Right lobe of liver (tissue), 6 donors: ENCODE measurements at regions not wholly inside any gene's neighbourhood (a gene's known extent, or its start where the extent isn't known, plus 50 kb on each side); places are given as distances from the start of the nearest gene placed in this dataset.
"Not testable (repeated sequence)": the region's sequence is repeated elsewhere in the genome, so short reads cannot be mapped to it uniquely, and the experiment has no call there.

Experiments used
- ATAC-seq, 4 donors: fragments of 200-7000 bp; cut with Tn5 transposase; one replicate each; pipeline ENCODE4 v1.9.1; 2020; ENCODE audit warnings: mild to moderate bottlenecking in 4 of 4, moderate library complexity in 4 of 4
- DNase-seq, 3 donors: peaks; one replicate each; pipeline ENCODE4 v3.0.0-alpha.2; 2020
- H3K27ac ChIP-seq, 3 donors: fragments of 200-600 bp; one replicate each; pipeline ENCODE4 v1.8.0; 2022
- H3K27me3 ChIP-seq, 2 donors: fragments of 200-600 bp; one replicate each; pipeline ENCODE4 v1.8.0; 2022
- H3K36me3 ChIP-seq, 4 donors: fragments of 200-600 bp; sonication (generic) in 1 of 4; one replicate each; pipeline versions ENCODE4 v1.5.1 to v1.8.0; 2017 to 2022; ENCODE audit warnings: control low read depth in 1 of 4
- H3K4me1 ChIP-seq, 4 donors: fragments of 200-600 bp; sonication (generic) in 1 of 4; one replicate each; pipeline versions ENCODE4 v1.5.1 to v1.8.0; 2017 to 2022; ENCODE audit warnings: control low read depth in 1 of 4
- H3K4me3 ChIP-seq, 3 donors: fragments of 200-600 bp; one replicate each; pipeline ENCODE4 v1.8.0; 2022
- H3K9me3 ChIP-seq, 4 donors: fragments of 200-600 bp; sonication (generic) in 1 of 4; one replicate each; pipeline versions ENCODE4 v1.5.1 to v1.8.0; 2017 to 2022; ENCODE audit warnings: control low read depth in 1 of 4
- CTCF ChIP-seq, 4 donors: fragments of 200-600 bp in 3 of 4; fragments of 450-650 bp in 1 of 4; IDR thresholded peaks; one replicate each; pipeline versions ENCODE4 v1.5.1 to v1.8.0; 2016 to 2022; ENCODE audit warnings: antibody characterized with exemption in 4 of 4, mild to moderate bottlenecking in 2 of 4
- POLR2A ChIP-seq: fragments of 450-650 bp; IDR thresholded peaks from one replicate; pipeline ENCODE4 v1.6.1; 2017; ENCODE audit warnings: antibody characterized with exemption, mild to moderate bottlenecking
- WGBS: methylation state at CpG from one replicate; pipeline ENCODE4 v1.1.6; 2018; ENCODE audit warnings: low coverage, low lambda C conversion rate; ENCODE audit not compliant: insufficient coverage; ENCODE audit errors: missing lambda C conversion rate; 5-methylcytosine and 5-hydroxymethylcytosine counted together
- intact Hi-C, 2 donors: fragments of 100-400 bp; cut with DNase I; formaldehyde crosslinking; loops; one replicate each; pipeline versions ENCODE4 v1.11.2 to v1.14.1; 2022
- donor health status: DM: no; HTN: yes; CAD: no.
- donor health status: DM: no; HTN: no; CAD: no.
- donor health status: DM: no; HTN: no; CAD: no.
- donor health status: DM: no; HTN: yes; CAD: no.
- donor health status: DM: no; HTN: yes; CAD: no.

- no peak for TF ChIP-seq POLR2A
- no peak for TF ChIP-seq CTCF (IDR thresholded peaks at IDR 0.05)
- ATAC-seq, result peak in 2 of 4 donors; percentile 21 to 74
- 37% methylated on average over 3 of the region's 3 CpGs for WGBS
These were observed 139.6 kb upstream of the FAM47C start for GRCh38 chrX:36868592-36868991.

GRCh38 chrX:36869457-36869856 is 138.7 kb upstream of the FAM47C start:
- H3K27ac ChIP-seq, result no peak overlapping the region
- 39% methylated on average over 2 of the region's 2 CpGs for WGBS
- no peaks in the 10 kb centered on the region for H3K27me3 ChIP-seq
- intact Hi-C loops, result no loop called here
- DNase-seq, result no peak
- H3K9me3 ChIP-seq, result no peaks in the 10 kb centered on the region
- no peak overlapping the region for H3K4me3 ChIP-seq
- H3K4me1 ChIP-seq, result no peaks in the 10 kb centered on the region
- H3K36me3 ChIP-seq, result no peaks in the 10 kb centered on the region
- TF ChIP-seq POLR2A (no peak), CTCF (IDR thresholded peaks at IDR 0.05) (no peak)
- ATAC-seq, result peak; percentile 19 to 60 (median 43)

More at GRCh38 chrX:36868592-36868991, 139.6 kb upstream of the FAM47C start:
- Histone ChIP-seq H3K27me3 (no peaks in the 10 kb centered on the region), H3K4me3 (no peak overlapping the region), H3K36me3 (no peaks in the 10 kb centered on the region), H3K9me3 (no peaks in the 10 kb centered on the region), H3K27ac (no peak overlapping the region), H3K4me1 (no peaks in the 10 kb centered on the region)
- DNase-seq, result no peak
- intact Hi-C loops, result no loop called here

GRCh38 chrX:36897690-36898089 is 110.5 kb upstream of the FAM47C start:
- Histone ChIP-seq H3K36me3 (no peaks in the 10 kb centered on the region), H3K27ac (no peak overlapping the region), H3K4me1 (no peaks in the 10 kb centered on the region), H3K9me3 (no peaks in the 10 kb centered on the region), H3K27me3 (peaks cover 0 to 6% of the 10 kb centered on the region in 2 donors), H3K4me3 (no peak overlapping the region)
- ATAC-seq (peak in 1 of 4 donors; percentile 22), DNase-seq (no peak)
- WGBS, result 100% methylated on average over 1 of the region's 3 CpGs
- intact Hi-C loops, result no loop called here
- TF ChIP-seq POLR2A, result no peak
- no peak for TF ChIP-seq CTCF (IDR thresholded peaks at IDR 0.05)

- H3K4me3 ChIP-seq, result no peak overlapping the region
- DNase-seq (no peak), ATAC-seq (peak; percentile 69 to 88 (median 84))
- no peak overlapping the region for H3K27ac ChIP-seq
- WGBS, result 23% methylated on average over 3 of the region's 3 CpGs
- no peaks in the 10 kb centered on the region for H3K36me3 ChIP-seq
- intact Hi-C loops, result no loop called here
- H3K4me1 ChIP-seq, result no peaks in the 10 kb centered on the region
- H3K27me3 ChIP-seq, result peaks cover 0 to 11% of the 10 kb centered on the region in 2 donors
- peak; percentile 43 to 65 (median 61) for TF ChIP-seq CTCF (IDR thresholded peaks at IDR 0.05)
- TF ChIP-seq POLR2A, result no peak
- no peaks in the 10 kb centered on the region for H3K9me3 ChIP-seq
These were observed 109.9 kb upstream of the FAM47C start for GRCh38 chrX:36898301-36898700.

GRCh38 chrX:36904561-36904960 is 103.6 kb upstream of the FAM47C start:
- H3K4me1 ChIP-seq, H3K36me3 ChIP-seq, H3K9me3 ChIP-seq, H3K27ac ChIP-seq, ATAC-seq, intact Hi-C loops, H3K27me3 ChIP-seq, H3K4me3 ChIP-seq, DNase-seq: not testable (repeated sequence)
- WGBS, result no CpG with 5 or more reads among the region's 3 CpGs
